ACHN (cell line): ENCODE measurements at regions not wholly inside any gene's neighbourhood (a gene's known extent, or its start where the extent isn't known, plus 50 kb on each side); places are given as distances from the start of the nearest gene placed in this dataset.

ENCODE experiments used
- DNase-seq: peaks from one replicate; pipeline ENCODE4 v3.0.0-alpha.2; 2015
- in situ Hi-C: cut with HindIII; loops from 2 replicates; pipeline ENCODE4 v1.10.0; 2017; ENCODE audit warnings: low sequenced_read_pairs, low pct_ligation_motif_present, low pct_unique_long_range_greater_than_20kb

DNA sequence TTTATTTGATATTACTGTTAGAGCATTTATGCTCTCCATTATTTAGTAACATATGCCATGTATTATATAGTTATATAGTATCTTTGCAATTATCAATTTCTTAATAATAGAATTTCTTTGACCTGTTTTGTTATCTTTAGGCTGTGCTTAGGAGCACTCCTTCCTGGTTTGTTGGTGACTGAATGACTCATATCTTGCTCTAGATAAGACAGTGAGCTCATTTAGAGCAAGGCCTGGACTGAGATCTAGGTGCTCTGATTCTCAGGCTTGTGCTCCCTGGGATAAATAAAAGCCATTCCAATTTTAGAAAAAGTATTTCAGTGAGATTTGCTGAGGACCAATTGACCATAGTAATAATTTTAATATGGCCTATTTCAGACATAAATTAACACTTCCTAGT, 951.2 kb downstream of the FLRT2 start:
- in situ Hi-C loops: no loop called here

GRCh38 chr14:86464341-86464740, 934.4 kb downstream of the FLRT2 start:
- no peak for DNase-seq
- in situ Hi-C loops: no loop called here

More for the DNA sequence above, 951.2 kb downstream of the FLRT2 start:
- no peak for DNase-seq

- in situ Hi-C loops: no loop called here
- DNase-seq: peak; percentile 39
Observed at GRCh38 chr14:86462193-86462753, 932.3 kb downstream of the FLRT2 start.

GRCh38 chr14:86457481-86458135, 927.7 kb downstream of the FLRT2 start:
- in situ Hi-C loops: no loop called here
- no peak for DNase-seq

DNA sequence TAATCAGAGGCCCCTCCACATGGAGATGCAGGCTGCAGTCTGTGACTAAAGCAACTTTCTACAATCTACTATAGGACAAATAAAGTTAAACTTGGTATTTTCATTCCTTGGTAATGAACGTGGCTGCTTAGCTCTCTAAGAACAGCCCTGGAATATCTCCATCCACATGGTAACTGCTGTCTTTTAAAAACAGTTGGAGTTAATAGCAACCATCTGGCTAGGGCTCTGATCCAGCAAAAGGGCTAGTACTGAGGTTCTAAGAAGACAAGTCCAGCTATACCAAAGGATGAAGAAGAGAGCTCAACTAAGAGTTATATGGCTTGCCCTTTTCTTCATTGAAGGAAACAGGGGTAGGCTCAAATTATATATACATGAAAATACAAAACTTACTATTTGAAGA, 920.1 kb downstream of the FLRT2 start:
- in situ Hi-C loops: no loop called here
- no peak for DNase-seq

GRCh38 chr14:86442135-86442534, 912.2 kb downstream of the FLRT2 start:
- DNase-seq: no peak
- in situ Hi-C loops: no loop called here

GRCh38 chr14:86430853-86431252, 900.9 kb downstream of the FLRT2 start:
- in situ Hi-C loops: no loop called here
- no peak for DNase-seq

- in situ Hi-C loops: no loop called here
- no peak for DNase-seq
Observed at GRCh38 chr14:86423214-86423613, 893.3 kb downstream of the FLRT2 start.

DNA sequence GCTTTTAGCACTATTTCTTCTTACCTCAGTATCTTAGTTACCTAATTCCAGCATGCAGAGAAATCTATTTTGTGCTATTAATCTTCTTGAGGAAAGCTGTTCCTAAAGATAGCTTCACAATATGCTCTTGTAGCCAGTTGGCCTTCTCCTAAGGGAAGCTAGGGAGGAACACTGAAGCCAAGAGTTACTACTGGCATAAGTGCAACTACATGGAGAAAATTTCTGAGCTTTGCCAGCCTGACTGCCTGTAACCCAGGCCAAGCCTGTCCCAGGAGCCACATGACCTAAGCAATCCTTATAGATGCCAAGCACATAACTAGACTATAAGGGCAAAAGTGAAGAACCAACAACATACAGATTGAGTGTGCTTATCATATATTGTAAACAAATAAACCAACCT, 890.2 kb downstream of the FLRT2 start:
- in situ Hi-C loops: no loop called here

DNA sequence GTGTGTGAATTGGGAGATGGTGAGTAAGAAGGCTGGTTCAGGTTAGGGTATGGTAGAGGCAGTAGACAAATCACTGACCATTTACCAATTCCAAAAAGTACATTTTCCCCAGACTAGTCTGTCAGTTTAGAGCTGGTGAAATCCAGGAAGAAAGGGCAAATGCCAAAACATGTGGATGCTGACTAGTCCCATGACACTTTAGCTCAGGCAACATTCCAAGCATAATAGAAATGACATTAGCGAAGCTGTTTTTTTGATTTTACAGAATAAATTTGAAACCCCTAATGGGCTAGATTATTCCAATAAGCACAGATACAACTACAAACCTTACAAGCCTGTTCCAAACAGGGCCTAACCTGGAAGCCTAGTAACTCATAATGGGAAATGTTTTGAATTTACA, 884.2 kb downstream of the FLRT2 start:
- DNase-seq: no peak

More for the DNA sequence above, 890.2 kb downstream of the FLRT2 start:
- DNase-seq: no peak

DNA sequence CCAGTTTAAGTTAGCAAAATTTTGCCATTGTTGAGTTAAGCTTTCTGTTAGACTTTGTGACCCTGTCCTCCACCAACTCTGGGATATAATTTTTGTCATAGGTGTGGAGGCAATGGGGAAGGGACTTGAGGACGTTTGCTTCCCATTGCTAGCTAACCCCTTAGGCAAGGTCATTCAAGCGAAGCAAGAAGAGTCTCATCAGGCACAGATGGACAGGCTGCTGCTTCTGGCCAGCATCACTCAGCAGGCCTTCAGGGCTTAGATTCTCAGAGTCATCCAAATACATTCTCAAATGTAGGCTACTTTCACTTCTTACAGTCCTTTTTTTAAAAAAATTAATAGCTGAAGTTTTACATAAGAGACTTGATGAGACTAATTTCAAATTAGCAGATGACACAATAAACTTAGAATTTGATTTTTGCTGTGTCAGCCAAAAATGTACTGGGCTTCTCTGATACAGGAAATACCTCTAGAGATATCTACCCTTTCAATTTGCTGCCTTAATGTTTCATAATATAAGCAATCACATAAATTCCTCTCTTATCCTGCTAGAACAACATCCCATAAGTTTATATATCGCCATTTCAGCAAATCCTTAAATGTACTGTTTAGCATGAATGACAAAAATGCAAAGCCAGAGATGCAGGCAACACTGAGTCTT, 875.2 kb downstream of the FLRT2 start:
- no peak for DNase-seq
- in situ Hi-C loops: no loop called here

More for the DNA sequence above, 884.2 kb downstream of the FLRT2 start:
- in situ Hi-C loops: no loop called here

GRCh38 chr14:86404425-86404824, 874.5 kb downstream of the FLRT2 start:
- no peak for DNase-seq

DNA sequence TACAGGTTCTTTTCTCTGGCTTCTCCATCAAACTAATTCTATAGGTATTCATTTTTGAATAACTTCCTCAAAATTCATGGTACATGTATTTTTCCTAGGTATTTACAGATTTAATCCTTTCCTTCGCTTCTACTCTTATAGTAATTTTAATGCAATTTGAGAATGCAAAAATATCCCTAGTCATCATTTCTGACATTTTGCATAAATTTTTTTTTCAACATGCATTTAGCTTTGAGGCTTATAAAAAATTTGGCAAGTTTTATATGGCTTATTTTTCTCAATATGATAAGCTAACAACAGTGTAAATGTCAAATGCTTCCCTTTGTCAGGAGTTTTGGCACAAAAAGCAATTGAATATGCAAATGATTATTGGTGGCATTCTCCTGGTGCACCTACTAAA, 872.6 kb downstream of the FLRT2 start:
- no peak for DNase-seq
- in situ Hi-C loops: no loop called here

More at GRCh38 chr14:86404425-86404824, 874.5 kb downstream of the FLRT2 start:
- in situ Hi-C loops: no loop called here

GRCh38 chr14:86391085-86391484, 861.1 kb downstream of the FLRT2 start:
- no peak for DNase-seq
- in situ Hi-C loops: no loop called here

DNA sequence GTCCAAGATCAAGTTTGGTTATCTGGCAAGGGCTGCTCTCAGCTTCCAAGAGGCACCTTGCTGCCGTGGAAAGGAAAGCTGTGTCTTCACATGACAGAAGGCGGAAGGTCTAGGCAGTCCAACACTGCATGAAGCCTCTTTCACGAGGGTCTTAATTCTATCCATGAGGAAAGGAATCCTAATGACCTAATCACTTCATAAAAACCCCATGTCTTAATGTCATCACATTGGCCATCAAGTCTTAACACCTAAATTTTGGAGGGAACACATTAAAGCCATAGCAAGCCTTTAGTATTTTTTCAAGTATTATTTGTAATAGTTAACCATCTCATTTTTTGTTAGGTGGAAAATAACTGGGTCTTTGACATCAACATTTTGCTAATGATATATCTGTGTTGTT, 858.3 kb downstream of the FLRT2 start:
- in situ Hi-C loops: no loop called here
- no peak for DNase-seq

- DNase-seq: no peak
Observed at GRCh38 chr14:86373886-86374285, 843.9 kb downstream of the FLRT2 start.

GRCh38 chr14:86372402-86372801, 842.5 kb downstream of the FLRT2 start:
- in situ Hi-C loops: no loop called here
- no peak for DNase-seq

More at GRCh38 chr14:86373886-86374285, 843.9 kb downstream of the FLRT2 start:
- in situ Hi-C loops: no loop called here

DNA sequence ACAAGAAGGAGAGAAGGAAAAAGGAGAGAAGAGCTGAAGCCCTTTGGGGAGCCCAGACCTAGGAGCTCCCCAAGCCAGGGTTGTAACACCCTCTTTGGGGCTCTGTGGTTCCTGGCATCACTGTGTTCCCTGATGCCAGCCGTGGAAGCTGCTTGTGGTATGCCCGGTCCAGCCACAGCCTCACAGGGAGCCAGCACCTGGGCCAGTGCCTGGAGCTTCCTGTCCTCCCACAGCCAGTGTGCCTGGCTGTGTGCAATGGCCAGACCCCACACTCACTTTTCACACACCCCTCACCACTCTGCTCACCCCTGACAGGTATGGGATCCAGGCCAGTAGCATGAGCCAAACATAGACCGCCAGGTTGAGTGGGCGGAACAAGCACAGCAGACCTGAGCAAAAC, 834.7 kb downstream of the FLRT2 start:
- DNase-seq: no peak
- in situ Hi-C loops: no loop called here

DNA sequence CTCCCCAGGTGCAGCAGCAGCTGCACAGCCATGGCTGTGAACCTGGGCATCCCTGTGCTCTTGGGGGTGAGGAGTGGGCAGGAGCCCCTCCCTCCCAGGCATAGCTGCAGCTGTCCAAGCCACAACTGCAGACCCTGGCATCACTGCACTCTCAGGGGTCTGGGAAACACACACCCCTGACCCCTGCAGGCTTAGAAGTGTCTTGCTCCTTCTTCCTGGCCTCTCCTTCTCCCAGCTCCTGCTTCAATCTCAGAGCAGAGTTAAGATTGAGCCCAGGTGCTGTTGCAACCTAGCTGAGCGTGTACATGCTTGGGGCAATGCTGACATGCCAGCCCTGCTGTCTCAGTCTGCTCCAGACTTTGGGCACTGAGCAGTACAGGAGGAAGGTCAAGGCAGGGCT, 833.6 kb downstream of the FLRT2 start:
- in situ Hi-C loops: no loop called here
- DNase-seq: no peak

- in situ Hi-C loops: no loop called here
Observed at GRCh38 chr14:86363047-86363446, 833.1 kb downstream of the FLRT2 start.

More at GRCh38 chr14:86363047-86363446, 833.1 kb downstream of the FLRT2 start:
- DNase-seq: no peak
